Body of pancreas (tissue), 4 donors: ENCODE measurements at regions not wholly inside any gene's neighbourhood (a gene's known extent, or its start where the extent isn't known, plus 50 kb on each side); places are given as distances from the start of the nearest gene placed in this dataset.

Experiments used
- ATAC-seq: fragments of 150-250 bp; one replicate; pipeline ENCODE4 v1.9.1; 2016
- DNase-seq, 4 donors: peaks; one replicate each; pipeline ENCODE4 v3.0.0-alpha.2; 2019
- H3K27ac ChIP-seq, 4 donors: fragments of 200-600 bp; sonication (generic); 1 replicate in 3 of 4; 2 replicates in 1 of 4; pipeline versions ENCODE4 v1.5.1 to v1.6.1; 2016 to 2019; ENCODE audit warnings: mild to moderate bottlenecking in 1 of 4, mixed read lengths in 1 of 4, moderate library complexity in 1 of 4
- H3K27me3 ChIP-seq, 2 donors: fragments of 200-600 bp; sonication (generic); one replicate each; pipeline ENCODE4 v1.6.0; 2016; ENCODE audit warnings: mild to moderate bottlenecking in 1 of 2
- H3K36me3 ChIP-seq, 2 donors: fragments of 200-600 bp; sonication (generic); replicated peaks in 1 of 2; 2 replicates each; pipeline ENCODE4 v1.5.1; 2016; ENCODE audit warnings: low read depth in 2 of 2; ENCODE audit not compliant: insufficient read depth in 1 of 2
- H3K4me1 ChIP-seq: fragments of 200-600 bp; sonication (generic); one replicate; pipeline ENCODE4 v1.6.0; 2016
- H3K4me3 ChIP-seq, 2 donors: fragments of 200-600 bp; sonication (generic); 1 replicate in 1 of 2; 2 replicates in 1 of 2; pipeline ENCODE4 v1.5.1; 2016 to 2019
- H3K9me3 ChIP-seq, 3 donors: fragments of 200-600 bp; sonication (generic); 1 replicate in 2 of 3; 2 replicates in 1 of 3; pipeline ENCODE4 v1.5.1; 2016
- POLR2A ChIP-seq, 3 donors: fragments of 450-650 bp; IDR thresholded peaks; one replicate each; pipeline ENCODE4 v1.6.1; 2016; ENCODE audit warnings: antibody characterized with exemption in 3 of 3, mild to moderate bottlenecking in 2 of 3
- WGBS, 2 donors: methylation state at CpG; one replicate each; pipeline ENCODE4 v1.1.5; 2017; 5-methylcytosine and 5-hydroxymethylcytosine counted together
- intact Hi-C: fragments of 100-400 bp; cut with DNase I; formaldehyde crosslinking; loops from one replicate; pipeline ENCODE4 v1.15.1; 2023
- TF ChIP-seq, protein P1 (sequence below), 7 experiments: fragments of 450-650 bp in 4 of 7; fragments of 200-600 bp in 3 of 7; sonication (generic) in 3 of 7; IDR thresholded peaks; one replicate each; pipeline ENCODE4 v1.5.1; 2016 to 2019; ENCODE audit warnings: antibody characterized with exemption in 7 of 7

DNA sequence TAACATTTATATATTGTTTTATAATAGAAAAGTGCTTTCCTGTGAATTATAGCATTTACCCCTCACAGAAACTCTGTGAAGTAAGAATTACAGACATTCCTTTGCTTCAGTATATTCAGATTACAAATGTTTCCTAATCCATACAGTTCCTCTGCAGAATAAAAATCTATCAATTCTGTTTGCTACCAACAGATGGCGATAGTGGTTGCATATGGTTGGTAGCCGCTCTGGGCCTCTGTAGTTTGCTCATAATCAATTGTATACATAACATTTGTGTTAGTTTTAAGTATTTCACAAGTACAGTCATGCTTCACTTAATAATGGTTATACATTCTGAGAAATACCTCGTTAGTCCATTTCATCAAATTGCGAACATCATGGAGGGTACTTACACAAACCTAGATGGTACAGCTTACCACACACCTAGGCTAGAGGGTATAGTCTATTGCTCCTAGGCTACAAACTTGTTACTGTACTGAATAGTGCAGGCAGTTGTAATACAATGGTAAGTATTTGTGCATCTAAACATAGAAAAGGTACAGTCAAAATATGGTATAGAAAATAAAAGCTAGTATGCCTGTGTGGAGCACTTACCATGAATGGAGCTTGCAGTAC is 94.4 kb upstream of the STEAP4 start:
- DNase-seq (no peak), ATAC-seq (peak; percentile 50)
- Histone ChIP-seq H3K36me3 (no peaks in the 10 kb centered on the region), H3K4me1 (no peaks in the 10 kb centered on the region), H3K9me3 (no peaks in the 10 kb centered on the region), H3K27ac (no peak overlapping the region), H3K4me3 (no peak overlapping the region), H3K27me3 (no peaks in the 10 kb centered on the region)
- no peak for TF ChIP-seq POLR2A (IDR thresholded peaks at IDR 0.05)
- TF ChIP-seq, protein P1, sequence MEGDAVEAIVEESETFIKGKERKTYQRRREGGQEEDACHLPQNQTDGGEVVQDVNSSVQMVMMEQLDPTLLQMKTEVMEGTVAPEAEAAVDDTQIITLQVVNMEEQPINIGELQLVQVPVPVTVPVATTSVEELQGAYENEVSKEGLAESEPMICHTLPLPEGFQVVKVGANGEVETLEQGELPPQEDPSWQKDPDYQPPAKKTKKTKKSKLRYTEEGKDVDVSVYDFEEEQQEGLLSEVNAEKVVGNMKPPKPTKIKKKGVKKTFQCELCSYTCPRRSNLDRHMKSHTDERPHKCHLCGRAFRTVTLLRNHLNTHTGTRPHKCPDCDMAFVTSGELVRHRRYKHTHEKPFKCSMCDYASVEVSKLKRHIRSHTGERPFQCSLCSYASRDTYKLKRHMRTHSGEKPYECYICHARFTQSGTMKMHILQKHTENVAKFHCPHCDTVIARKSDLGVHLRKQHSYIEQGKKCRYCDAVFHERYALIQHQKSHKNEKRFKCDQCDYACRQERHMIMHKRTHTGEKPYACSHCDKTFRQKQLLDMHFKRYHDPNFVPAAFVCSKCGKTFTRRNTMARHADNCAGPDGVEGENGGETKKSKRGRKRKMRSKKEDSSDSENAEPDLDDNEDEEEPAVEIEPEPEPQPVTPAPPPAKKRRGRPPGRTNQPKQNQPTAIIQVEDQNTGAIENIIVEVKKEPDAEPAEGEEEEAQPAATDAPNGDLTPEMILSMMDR (IDR thresholded peaks at IDR 0.05) = peak in 6 of 7 experiments; percentile 38 to 46 (median 44)
- intact Hi-C loops = no loop called here
- 58 to 63% methylated on average over 4 of the region's 4 CpGs for WGBS, 2 donors

DNA sequence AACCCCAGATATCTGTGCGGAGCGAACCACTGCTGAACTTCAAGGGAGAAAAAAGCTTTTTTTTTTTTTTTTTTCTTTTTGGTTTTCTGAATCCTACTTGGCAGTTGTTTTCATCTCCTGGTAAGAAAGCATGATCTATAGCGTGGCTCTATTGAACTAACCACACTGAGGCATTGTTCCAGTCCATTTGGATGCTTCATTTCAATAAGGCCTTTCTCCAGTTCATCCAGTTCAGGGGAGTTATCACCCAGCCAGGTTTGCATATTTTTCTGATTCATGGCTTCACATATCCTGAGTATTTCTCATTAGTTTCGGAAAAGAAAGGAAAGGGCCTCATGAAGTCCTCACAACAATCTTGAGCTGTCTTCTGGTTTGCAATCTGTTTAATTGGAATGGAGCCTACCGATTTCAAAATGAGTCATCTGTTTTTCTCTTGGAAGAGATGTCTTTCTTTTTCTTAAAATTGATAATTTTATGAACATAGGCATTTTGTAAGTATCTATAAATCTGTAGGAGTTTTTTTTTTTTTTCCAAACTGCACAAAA is 93.1 kb upstream of the STEAP4 start:
- Histone ChIP-seq H3K27ac (no peak overlapping the region), H3K27me3 (no peaks in the 10 kb centered on the region), H3K4me1 (no peaks in the 10 kb centered on the region), H3K9me3 (no peaks in the 10 kb centered on the region), H3K36me3 (no peaks in the 10 kb centered on the region), H3K4me3 (no peak overlapping the region)
- intact Hi-C loops = no loop called here
- no peak for ATAC-seq
- no peak for DNase-seq
- no peak for TF ChIP-seq POLR2A (IDR thresholded peaks at IDR 0.05)
- TF ChIP-seq, protein P1 (IDR thresholded peaks at IDR 0.05) = no peak
- 86% methylated on average over 5 of the region's 5 CpGs for WGBS, 2 donors

DNA sequence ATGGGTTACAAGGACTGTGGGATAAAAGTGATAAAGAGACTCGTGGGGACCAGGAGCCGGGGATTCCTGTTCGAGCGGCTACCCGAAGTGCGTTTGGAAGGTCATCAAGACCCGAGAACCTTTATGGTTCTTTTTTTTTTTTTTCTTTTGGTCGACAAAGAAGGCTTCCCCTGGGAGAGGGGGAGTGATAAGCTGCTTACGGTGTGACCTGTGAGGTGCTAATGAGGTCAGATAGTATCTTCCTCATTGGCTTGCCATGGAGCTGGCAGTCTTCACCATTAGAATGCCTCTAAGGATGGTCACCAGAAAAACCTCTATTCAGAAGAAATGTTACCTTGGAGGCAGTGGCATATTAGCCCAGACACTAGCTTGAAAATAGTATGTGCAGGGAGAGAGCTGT is 92.3 kb upstream of the STEAP4 start:
- Histone ChIP-seq H3K9me3 (no peaks in the 10 kb centered on the region), H3K27ac (no peak overlapping the region), H3K27me3 (no peaks in the 10 kb centered on the region), H3K4me1 (no peaks in the 10 kb centered on the region), H3K4me3 (no peak overlapping the region), H3K36me3 (no peaks in the 10 kb centered on the region)
- WGBS, 2 donors = 68 to 71% methylated on average over 9 of the region's 9 CpGs
- no peak for ATAC-seq
- TF ChIP-seq, protein P1 (IDR thresholded peaks at IDR 0.05) = no peak
- TF ChIP-seq POLR2A (IDR thresholded peaks at IDR 0.05) = no peak
- DNase-seq = no peak
- intact Hi-C loops = no loop called here

DNA sequence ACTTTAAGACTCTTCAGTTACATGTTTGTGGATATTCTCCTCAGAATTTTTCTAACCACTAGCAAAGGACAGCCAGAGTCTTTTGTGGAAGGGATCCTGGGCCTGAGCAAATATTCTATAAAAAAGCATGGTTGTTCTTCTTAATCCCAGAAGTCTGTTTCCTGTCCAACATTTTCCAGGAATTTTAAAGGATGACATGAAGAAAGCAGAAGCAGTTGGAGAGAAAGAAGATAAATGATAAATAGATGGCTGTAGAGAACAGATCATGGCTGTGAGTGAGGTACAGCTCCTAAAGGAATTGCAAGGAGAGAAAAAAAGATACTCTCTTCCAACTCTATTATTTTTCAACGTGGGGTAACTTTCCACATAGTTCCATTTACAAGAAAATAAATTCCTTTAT is 91.8 kb upstream of the STEAP4 start:
- Histone ChIP-seq H3K27me3 (no peaks in the 10 kb centered on the region), H3K4me1 (no peaks in the 10 kb centered on the region), H3K4me3 (no peak overlapping the region), H3K27ac (no peak overlapping the region), H3K36me3 (no peaks in the 10 kb centered on the region), H3K9me3 (no peaks in the 10 kb centered on the region)
- WGBS, 2 donors = 30 to 37% methylated on average over 1 of the region's 1 CpG
- TF ChIP-seq, protein P1 (IDR thresholded peaks at IDR 0.05) = no peak
- TF ChIP-seq POLR2A (IDR thresholded peaks at IDR 0.05) = no peak
- ATAC-seq = no peak
- DNase-seq = no peak
- intact Hi-C loops = no loop called here

DNA sequence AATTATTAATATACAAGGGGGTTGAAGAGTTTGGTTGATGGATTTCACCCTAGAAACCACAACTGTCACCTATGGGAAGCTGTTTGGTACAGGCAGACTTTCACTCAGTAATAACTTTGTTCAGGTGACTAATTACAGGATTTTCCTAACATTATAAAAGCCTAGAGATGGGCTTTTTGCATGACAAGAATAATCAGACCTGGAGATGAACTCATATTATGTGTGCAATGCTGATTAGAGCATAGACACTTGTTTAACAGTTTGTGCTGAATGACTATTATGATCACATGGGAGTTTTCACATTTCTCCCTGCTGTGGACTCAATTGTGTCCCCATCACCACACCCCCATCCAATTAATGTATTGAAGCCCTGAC is 90.2 kb upstream of the STEAP4 start:
- ATAC-seq (no peak), DNase-seq (no peak)
- Histone ChIP-seq H3K4me1 (no peaks in the 10 kb centered on the region), H3K4me3 (no peak overlapping the region), H3K36me3 (no peaks in the 10 kb centered on the region), H3K27me3 (no peaks in the 10 kb centered on the region), H3K27ac (no peak overlapping the region), H3K9me3 (no peaks in the 10 kb centered on the region)
- TF ChIP-seq POLR2A (IDR thresholded peaks at IDR 0.05) = no peak
- TF ChIP-seq, protein P1 (IDR thresholded peaks at IDR 0.05) = no peak
- intact Hi-C loops = no loop called here
